Brain microvascular endothelial cell (primary cell): ENCODE measurements at regions not wholly inside any gene's neighbourhood (a gene's known extent, or its start where the extent isn't known, plus 50 kb on each side); places are given as distances from the start of the nearest gene placed in this dataset.
A peak's percentile ranks its signal among the peaks of the same experiment; 100 is the strongest.

Experiments
- DNase-seq: peaks from one replicate; pipeline ENCODE4 v3.0.0-alpha.2; 2020
- H3K27ac ChIP-seq: fragments of 250-450 bp; sonication (Bioruptor Pico); 2 replicates; pipeline ENCODE4 v1.5.1; 2020; ENCODE audit warnings: mild to moderate bottlenecking, moderate library complexity
- H3K27me3 ChIP-seq: fragments of 250-450 bp; sonication (Bioruptor Pico); replicated peaks from 2 replicates; pipeline ENCODE4 v1.5.1; 2020; ENCODE audit warnings: mild to moderate bottlenecking
- H3K36me3 ChIP-seq: fragments of 250-450 bp; sonication (Bioruptor Pico); replicated peaks from 2 replicates; pipeline ENCODE4 v1.5.1; 2020; ENCODE audit warnings: mild to moderate bottlenecking
- H3K4me3 ChIP-seq: 2 replicates; pipeline ENCODE4 v1.5.1; 2011; ENCODE audit warnings: low read depth, mild to moderate bottlenecking, control low read depth, low read length, moderate library complexity
- CTCF ChIP-seq: IDR thresholded peaks from 2 replicates; pipeline ENCODE4 v1.5.1; 2011; ENCODE audit warnings: low read depth, mild to moderate bottlenecking, moderate library complexity, low read length, control low read depth, inconsistent platforms; ENCODE audit errors: missing control alignments
- in situ Hi-C: cut with HindIII; loops from 2 replicates; pipeline ENCODE4 v1.10.0; 2017; ENCODE audit warnings: low sequenced_read_pairs, low pct_ligation_motif_present

GRCh38 chr2:61675204-61675603 lies 137.0 kb upstream of the XPO1 start:
- Histone ChIP-seq H3K4me3 (no peak overlapping the region), H3K27ac (no peak overlapping the region), H3K27me3 (no peaks in the 10 kb centered on the region), H3K36me3 (no peaks in the 10 kb centered on the region)
- TF ChIP-seq CTCF: no peak
- in situ Hi-C loops: no loop called here
- DNase-seq: no peak

GRCh38 chr2:61671561-61672315 lies 133.6 kb upstream of the XPO1 start:
- Histone ChIP-seq H3K36me3 (no peaks in the 10 kb centered on the region), H3K4me3 (no peak overlapping the region), H3K27me3 (no peaks in the 10 kb centered on the region), H3K27ac (no peak overlapping the region)
- DNase-seq: no peak
- in situ Hi-C loops: no loop called here
- no peak for TF ChIP-seq CTCF

GRCh38 chr2:61670591-61671501 lies 132.7 kb upstream of the XPO1 start:
- H3K27me3 ChIP-seq: no peaks in the 10 kb centered on the region
- in situ Hi-C loops: no loop called here
- no peaks in the 10 kb centered on the region for H3K36me3 ChIP-seq
- peak overlapping the region; percentile 3 for H3K27ac ChIP-seq
- H3K4me3 ChIP-seq: peak overlapping the region; percentile 3
- DNase-seq: peak; percentile 39
- TF ChIP-seq CTCF: no peak

GRCh38 chr2:61664190-61664589 lies 126.0 kb upstream of the XPO1 start:
- Histone ChIP-seq H3K27me3 (no peaks in the 10 kb centered on the region), H3K27ac (no peak overlapping the region), H3K4me3 (no peak overlapping the region), H3K36me3 (no peaks in the 10 kb centered on the region)
- in situ Hi-C loops: no loop called here
- no peak for TF ChIP-seq CTCF
- DNase-seq: no peak

GRCh38 chr2:61662990-61663389 lies 124.8 kb upstream of the XPO1 start:
- TF ChIP-seq CTCF: no peak
- in situ Hi-C loops: no loop called here

More at GRCh38 chr2:61662990-61663389, 124.8 kb upstream of the XPO1 start:
- Histone ChIP-seq H3K27me3 (no peaks in the 10 kb centered on the region), H3K4me3 (no peak overlapping the region), H3K36me3 (no peaks in the 10 kb centered on the region), H3K27ac (no peak overlapping the region)
- DNase-seq: no peak
